ENCODE measurements at regions not wholly inside any gene's neighbourhood (a gene's known extent, or its start where the extent isn't known, plus 50 kb on each side); places are given as distances from the start of the nearest gene placed in this dataset.

DNA sequence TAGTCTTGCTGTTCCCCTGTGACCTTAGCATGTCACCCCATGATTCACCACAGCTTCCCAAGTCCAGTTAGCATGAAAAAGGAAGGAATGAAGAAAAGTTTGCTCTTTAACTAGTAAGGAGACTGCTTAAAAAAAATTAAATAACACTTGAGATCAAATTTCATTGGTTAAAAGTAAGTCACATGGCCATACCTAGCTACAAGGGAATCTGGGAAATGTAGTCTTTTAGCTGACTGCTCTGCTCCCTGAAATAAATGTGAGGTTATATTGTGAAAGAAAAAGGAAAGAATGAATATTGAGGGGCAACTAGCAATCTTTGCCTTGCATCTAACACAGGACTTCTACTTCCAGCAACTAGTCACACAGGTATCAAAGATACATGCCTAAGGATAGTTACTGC is 84.7 kb upstream of the LRRN1 start:
- Mint-ChIP-seq H3K27ac (no peak overlapping the region), H3K4me3 (no peak overlapping the region), H3K27me3 (no peaks in the 10 kb centered on the region), H3K9me3 (peaks cover 5% of the 10 kb centered on the region), H3K4me1 (ENCODE audit: low read depth) (no peaks in the 10 kb centered on the region), H3K36me3 (ENCODE audit: low read depth) (peaks cover 2% of the 10 kb centered on the region)
- CTCF ChIA-PET = no interaction called here
- ATAC-seq = no peak
- TF ChIP-seq, protein P1, sequence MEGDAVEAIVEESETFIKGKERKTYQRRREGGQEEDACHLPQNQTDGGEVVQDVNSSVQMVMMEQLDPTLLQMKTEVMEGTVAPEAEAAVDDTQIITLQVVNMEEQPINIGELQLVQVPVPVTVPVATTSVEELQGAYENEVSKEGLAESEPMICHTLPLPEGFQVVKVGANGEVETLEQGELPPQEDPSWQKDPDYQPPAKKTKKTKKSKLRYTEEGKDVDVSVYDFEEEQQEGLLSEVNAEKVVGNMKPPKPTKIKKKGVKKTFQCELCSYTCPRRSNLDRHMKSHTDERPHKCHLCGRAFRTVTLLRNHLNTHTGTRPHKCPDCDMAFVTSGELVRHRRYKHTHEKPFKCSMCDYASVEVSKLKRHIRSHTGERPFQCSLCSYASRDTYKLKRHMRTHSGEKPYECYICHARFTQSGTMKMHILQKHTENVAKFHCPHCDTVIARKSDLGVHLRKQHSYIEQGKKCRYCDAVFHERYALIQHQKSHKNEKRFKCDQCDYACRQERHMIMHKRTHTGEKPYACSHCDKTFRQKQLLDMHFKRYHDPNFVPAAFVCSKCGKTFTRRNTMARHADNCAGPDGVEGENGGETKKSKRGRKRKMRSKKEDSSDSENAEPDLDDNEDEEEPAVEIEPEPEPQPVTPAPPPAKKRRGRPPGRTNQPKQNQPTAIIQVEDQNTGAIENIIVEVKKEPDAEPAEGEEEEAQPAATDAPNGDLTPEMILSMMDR (IDR thresholded peaks at IDR 0.05) = no peak
- POLR2A ChIA-PET = no interaction called here
- no peak for DNase-seq
- intact Hi-C loops (cut with micrococcal nuclease) = no loop called here

GRCh38 chr3:3712971-3713370 is 86.3 kb upstream of the LRRN1 start:
- H3K9me3 Mint-ChIP-seq = peaks cover 3% of the 10 kb centered on the region
- intact Hi-C loops (cut with micrococcal nuclease) = no loop called here
- H3K27me3 Mint-ChIP-seq = no peaks in the 10 kb centered on the region
- no peaks in the 10 kb centered on the region for H3K36me3 Mint-ChIP-seq (ENCODE audit: low read depth)
- ChIA-PET POLR2A (no interaction called here), CTCF (no interaction called here)
- H3K27ac Mint-ChIP-seq = no peak overlapping the region
- TF ChIP-seq, protein P1 (IDR thresholded peaks at IDR 0.05) = no peak
- ATAC-seq (no peak), DNase-seq (no peak)
- H3K4me3 Mint-ChIP-seq = no peak overlapping the region
- H3K4me1 Mint-ChIP-seq (ENCODE audit: low read depth) = no peaks in the 10 kb centered on the region

DNA sequence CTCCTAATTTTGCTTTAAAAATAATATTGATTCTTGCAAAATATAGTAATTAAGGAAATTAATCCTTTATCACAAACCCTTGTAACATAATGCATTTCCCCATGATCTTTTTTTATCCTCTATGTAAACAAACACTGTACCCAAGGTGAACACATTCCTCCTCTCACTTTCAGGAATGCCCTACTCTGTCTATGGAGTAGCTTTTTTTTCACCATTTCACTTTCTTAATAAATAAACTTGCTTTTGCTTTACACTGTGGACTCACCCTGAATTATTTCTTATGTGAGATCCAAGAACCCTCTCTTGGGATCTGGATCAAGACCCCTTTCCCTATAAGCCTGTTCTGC is 90.5 kb upstream of the LRRN1 start:
- H3K27me3 Mint-ChIP-seq = no peaks in the 10 kb centered on the region
- ATAC-seq (no peak), DNase-seq (no peak)
- no peaks in the 10 kb centered on the region for H3K9me3 Mint-ChIP-seq
- H3K27ac Mint-ChIP-seq = no peak overlapping the region
- H3K36me3 Mint-ChIP-seq (ENCODE audit: low read depth) = no peaks in the 10 kb centered on the region
- TF ChIP-seq, protein P1 (IDR thresholded peaks at IDR 0.05) = no peak
- intact Hi-C loops (cut with micrococcal nuclease) = no loop called here
- ChIA-PET CTCF (no interaction called here), POLR2A (no interaction called here)
- no peaks in the 10 kb centered on the region for H3K4me1 Mint-ChIP-seq (ENCODE audit: low read depth)
- H3K4me3 Mint-ChIP-seq = no peak overlapping the region

GRCh38 chr3:3707858-3708768 is 91.1 kb upstream of the LRRN1 start:
- ChIA-PET CTCF (no interaction called here), POLR2A (no interaction called here)
- ATAC-seq (no peak), DNase-seq (no peak)
- no peaks in the 10 kb centered on the region for H3K9me3 Mint-ChIP-seq
- H3K4me1 Mint-ChIP-seq (ENCODE audit: low read depth) = no peaks in the 10 kb centered on the region
- no peaks in the 10 kb centered on the region for H3K36me3 Mint-ChIP-seq (ENCODE audit: low read depth)
- H3K27ac Mint-ChIP-seq = no peak overlapping the region
- H3K4me3 Mint-ChIP-seq = no peak overlapping the region
- intact Hi-C loops (cut with micrococcal nuclease) = no loop called here
- TF ChIP-seq, protein P1 (IDR thresholded peaks at IDR 0.05) = no peak
- H3K27me3 Mint-ChIP-seq = no peaks in the 10 kb centered on the region

- DNase-seq = no peak
- intact Hi-C loops (cut with micrococcal nuclease) = no loop called here
- TF ChIP-seq, protein P1 (IDR thresholded peaks at IDR 0.05) = no peak
- POLR2A ChIA-PET = interaction anchor here (0.6 kb wide), 1 partner anchor 589 kb away, joined by 3 read pairs; no protein-coding TSS in a partner anchor
- CTCF ChIA-PET = no interaction called here
- no peak for ATAC-seq
- H3K36me3 Mint-ChIP-seq (ENCODE audit: low read depth) = no peaks in the 10 kb centered on the region
- no peaks in the 10 kb centered on the region for H3K9me3 Mint-ChIP-seq
- no peaks in the 10 kb centered on the region for H3K4me1 Mint-ChIP-seq (ENCODE audit: low read depth)
- no peaks in the 10 kb centered on the region for H3K27me3 Mint-ChIP-seq
- no peak overlapping the region for H3K27ac Mint-ChIP-seq
- H3K4me3 Mint-ChIP-seq = no peak overlapping the region
These were observed 94.0 kb upstream of the LRRN1 start for GRCh38 chr3:3705090-3705775.

All from activated CD8-positive, alpha-beta T cell treated with anti-CD3 and anti-CD28 coated beads for 36 hours (primary cell).